Astrocyte (in vitro differentiated cells and primary cell): ENCODE measurements at regions not wholly inside any gene's neighbourhood (a gene's known extent, or its start where the extent isn't known, plus 50 kb on each side); places are given as distances from the start of the nearest gene placed in this dataset.

Source experiments
- DNase-seq: peaks from one replicate; pipeline ENCODE4 v3.0.0-alpha.2; 2010; ENCODE audit warnings: low read depth
- FAIRE-seq: peaks from 2 replicates; lab custom pipeline; 2011; peaks lifted over from hg19 to GRCh38; lab: Jason Lieb, UNC
- H2AFZ ChIP-seq: 2 replicates; pipeline ENCODE4 v1.6.0; 2012; ENCODE audit warnings: low read depth, low read length, inconsistent platforms
- H3K27ac ChIP-seq: 2 replicates; pipeline ENCODE4 v1.5.1; 2011; ENCODE audit warnings: low read depth, low read length, inconsistent platforms
- H3K27me3 ChIP-seq: 2 replicates; pipeline ENCODE4 v1.6.0; 2011; ENCODE audit warnings: low read length, inconsistent platforms; ENCODE audit not compliant: insufficient read depth
- H3K36me3 ChIP-seq: 2 replicates; pipeline ENCODE4 v1.5.1; 2011; ENCODE audit warnings: low read length, inconsistent platforms; ENCODE audit not compliant: insufficient read depth
- H3K4me1 ChIP-seq: 2 replicates; pipeline ENCODE4 v1.5.1; 2011; ENCODE audit warnings: low read length, inconsistent platforms; ENCODE audit not compliant: insufficient read depth
- H3K4me2 ChIP-seq: 2 replicates; pipeline ENCODE4 v1.6.0; 2012; ENCODE audit warnings: low read length, inconsistent platforms
- H3K4me3 ChIP-seq: 2 replicates; pipeline ENCODE4 v1.5.1; 2011; ENCODE audit warnings: low read depth, mild to moderate bottlenecking, low read length, inconsistent platforms; ENCODE audit not compliant: insufficient read depth
- H3K79me2 ChIP-seq: 2 replicates; pipeline ENCODE4 v1.6.0; 2012; ENCODE audit warnings: mild to moderate bottlenecking, low read length, inconsistent platforms; ENCODE audit not compliant: insufficient read depth
- H3K9ac ChIP-seq: 2 replicates; pipeline ENCODE4 v1.6.0; 2012; ENCODE audit warnings: mild to moderate bottlenecking, low read length, inconsistent platforms
- H3K9me3 ChIP-seq: 2 replicates; pipeline ENCODE4 v1.5.1; 2012; ENCODE audit warnings: low read depth, mild to moderate bottlenecking, low read length, inconsistent platforms; ENCODE audit not compliant: insufficient read depth
- H4K20me1 ChIP-seq: 2 replicates; pipeline ENCODE4 v1.6.0; 2012; ENCODE audit warnings: low read length, inconsistent platforms; ENCODE audit not compliant: insufficient read depth
- H3K27ac Mint-ChIP-seq: one replicate; pipeline ENCODE4 v1.8.0; 2021; ENCODE audit warnings: mild to moderate bottlenecking, mixed read lengths; ENCODE audit not compliant: unreplicated experiment
- H3K27me3 Mint-ChIP-seq: one replicate; pipeline ENCODE4 v1.8.0; 2021; ENCODE audit warnings: low read depth, mixed read lengths; ENCODE audit not compliant: unreplicated experiment
- H3K36me3 Mint-ChIP-seq: one replicate; pipeline ENCODE4 v1.8.0; 2021; ENCODE audit warnings: low read depth, mixed read lengths; ENCODE audit not compliant: unreplicated experiment
- H3K4me1 Mint-ChIP-seq: one replicate; pipeline ENCODE4 v1.8.0; 2021; ENCODE audit warnings: low read depth, mixed read lengths; ENCODE audit not compliant: unreplicated experiment
- H3K4me3 Mint-ChIP-seq: one replicate; pipeline ENCODE4 v1.8.0; 2021; ENCODE audit warnings: mild to moderate bottlenecking, moderate library complexity, mixed read lengths; ENCODE audit not compliant: unreplicated experiment
- H3K9me3 Mint-ChIP-seq: one replicate; pipeline ENCODE4 v1.8.0; 2021; ENCODE audit warnings: mild to moderate bottlenecking, mixed read lengths; ENCODE audit not compliant: unreplicated experiment
- CTCF ChIP-seq: IDR thresholded peaks from 2 replicates; pipeline ENCODE4 v1.5.1; 2011; ENCODE audit warnings: low read depth, mild to moderate bottlenecking, inconsistent platforms, low read length, moderate library complexity; ENCODE audit not compliant: insufficient read depth
- EZH2 ChIP-seq: IDR thresholded peaks from 2 replicates; pipeline ENCODE4 v1.6.1; 2012; ENCODE audit warnings: mild to moderate bottlenecking, low read length, inconsistent platforms; ENCODE audit not compliant: insufficient read depth

GRCh38 chr3:193789455-193789854 lies 196.4 kb downstream of the OPA1 start:
- no peak for TF ChIP-seq CTCF
- no peak for TF ChIP-seq EZH2
- Mint-ChIP-seq H3K9me3 (peaks cover 12% of the 10 kb centered on the region), H3K27ac (no peak overlapping the region), H3K27me3 (peaks cover 89% of the 10 kb centered on the region), H3K4me1 (peaks cover 22% of the 10 kb centered on the region), H3K36me3 (no peaks in the 10 kb centered on the region), H3K4me3 (no peak overlapping the region)
- no peak for DNase-seq
- no peaks in the 10 kb centered on the region for H4K20me1 ChIP-seq
- no peaks in the 10 kb centered on the region for H3K36me3 ChIP-seq
- no peak overlapping the region for H3K4me2 ChIP-seq
- H3K4me3 ChIP-seq: no peak overlapping the region
- H3K27ac ChIP-seq: no peak overlapping the region
- FAIRE-seq: no peak
- peaks cover 47% of the 10 kb centered on the region for H3K27me3 ChIP-seq
- H2AFZ ChIP-seq: no peak overlapping the region
- H3K9me3 ChIP-seq: no peaks in the 10 kb centered on the region
- H3K4me1 ChIP-seq: peaks cover 11% of the 10 kb centered on the region
- no peak overlapping the region for H3K9ac ChIP-seq
- H3K79me2 ChIP-seq: no peaks in the 10 kb centered on the region

- Histone ChIP-seq H4K20me1 (no peaks in the 10 kb centered on the region), H3K27ac (no peak overlapping the region), H3K79me2 (no peaks in the 10 kb centered on the region), H2AFZ (no peak overlapping the region), H3K4me1 (peaks cover 11% of the 10 kb centered on the region), H3K36me3 (no peaks in the 10 kb centered on the region), H3K9ac (no peak overlapping the region), H3K4me2 (no peak overlapping the region), H3K9me3 (peaks cover 4% of the 10 kb centered on the region), H3K27me3 (peaks cover 53% of the 10 kb centered on the region), H3K4me3 (no peak overlapping the region)
- H3K27ac Mint-ChIP-seq: no peak overlapping the region
- FAIRE-seq (no peak), DNase-seq (no peak)
- H3K27me3 Mint-ChIP-seq: peaks cover 90% of the 10 kb centered on the region
- peaks cover 22% of the 10 kb centered on the region for H3K4me1 Mint-ChIP-seq
- no peak for TF ChIP-seq CTCF
- TF ChIP-seq EZH2: no peak
- H3K4me3 Mint-ChIP-seq: no peak overlapping the region
- H3K36me3 Mint-ChIP-seq: no peaks in the 10 kb centered on the region
- H3K9me3 Mint-ChIP-seq: peaks cover 12% of the 10 kb centered on the region
These were observed 197.3 kb downstream of the OPA1 start for GRCh38 chr3:193790086-193790990.
